Testis (tissue), 2 donors: ENCODE measurements at regions not wholly inside any gene's neighbourhood (a gene's known extent, or its start where the extent isn't known, plus 50 kb on each side); places are given as distances from the start of the nearest gene placed in this dataset.

ENCODE experiments used
- DNase-seq: peaks from one replicate; pipeline ENCODE4 v3.0.0-alpha.2; 2019
- H3K27ac ChIP-seq, 2 donors: fragments of 200-600 bp; sonication (generic); one replicate each; pipeline ENCODE4 v1.5.1; 2019
- H3K27me3 ChIP-seq: fragments of 200-600 bp; sonication (generic); one replicate; pipeline ENCODE4 v1.5.1; 2019
- H3K36me3 ChIP-seq: fragments of 200-600 bp; sonication (generic); one replicate; pipeline ENCODE4 v1.5.1; 2017; ENCODE audit warnings: low read depth; ENCODE audit errors: missing control alignments
- H3K4me1 ChIP-seq: fragments of 200-600 bp; sonication (generic); one replicate; pipeline ENCODE4 v1.5.1; 2019
- H3K4me3 ChIP-seq, 2 donors: fragments of 200-600 bp; sonication (generic); one replicate each; pipeline ENCODE4 v1.5.1; 2017 to 2019
- H3K9me3 ChIP-seq: fragments of 200-600 bp; sonication (generic); one replicate; pipeline ENCODE4 v1.5.1; 2017
- POLR2A ChIP-seq: fragments of 450-650 bp; IDR thresholded peaks from one replicate; pipeline ENCODE4 v1.6.1; 2017; ENCODE audit warnings: antibody characterized with exemption, mild to moderate bottlenecking, moderate library complexity
- WGBS, 2 donors: methylation state at CpG; one replicate each; pipeline ENCODE4 v1.1.5; 2018; 5-methylcytosine and 5-hydroxymethylcytosine counted together
- intact Hi-C: fragments of 100-400 bp; cut with DNase I; formaldehyde crosslinking; loops from one replicate; pipeline ENCODE4 v1.15.1; 2023; ENCODE audit warnings: low total_unique reads
- TF ChIP-seq, protein P1 (sequence below), 3 experiments: fragments of 450-650 bp in 2 of 3; fragments of 200-600 bp in 1 of 3; sonication (generic) in 1 of 3; IDR thresholded peaks; one replicate each; pipeline ENCODE4 v1.5.1; 2016 to 2019; ENCODE audit warnings: antibody characterized with exemption in 3 of 3, mild to moderate bottlenecking in 2 of 3, moderate library complexity in 1 of 3

DNA sequence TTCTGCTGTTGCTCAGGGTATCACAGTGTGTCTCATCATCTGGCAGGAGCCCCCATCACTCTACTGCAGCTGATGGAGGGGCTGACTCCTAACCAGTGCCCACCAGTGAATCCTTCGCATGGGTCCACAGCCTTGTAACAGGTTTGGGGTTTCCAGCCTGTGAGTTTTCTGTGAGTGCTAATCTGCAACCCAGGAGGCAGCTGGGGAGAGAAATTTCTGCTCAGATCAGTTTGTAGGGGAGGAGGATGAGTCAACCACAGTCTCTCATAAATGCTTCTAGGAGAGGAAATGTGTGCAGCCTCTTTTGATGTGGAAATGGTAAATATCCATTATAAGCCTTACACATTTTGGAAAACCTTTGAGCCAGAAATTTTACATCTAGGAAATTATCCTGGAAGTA lies 871.3 kb downstream of the AACS start:
- Histone ChIP-seq H3K36me3 (no peaks in the 10 kb centered on the region), H3K4me1 (no peaks in the 10 kb centered on the region), H3K4me3 (no peak overlapping the region), H3K9me3 (no peaks in the 10 kb centered on the region), H3K27ac (no peak overlapping the region), H3K27me3 (no peaks in the 10 kb centered on the region)
- intact Hi-C loops: no loop called here
- TF ChIP-seq POLR2A: no peak
- TF ChIP-seq, protein P1, sequence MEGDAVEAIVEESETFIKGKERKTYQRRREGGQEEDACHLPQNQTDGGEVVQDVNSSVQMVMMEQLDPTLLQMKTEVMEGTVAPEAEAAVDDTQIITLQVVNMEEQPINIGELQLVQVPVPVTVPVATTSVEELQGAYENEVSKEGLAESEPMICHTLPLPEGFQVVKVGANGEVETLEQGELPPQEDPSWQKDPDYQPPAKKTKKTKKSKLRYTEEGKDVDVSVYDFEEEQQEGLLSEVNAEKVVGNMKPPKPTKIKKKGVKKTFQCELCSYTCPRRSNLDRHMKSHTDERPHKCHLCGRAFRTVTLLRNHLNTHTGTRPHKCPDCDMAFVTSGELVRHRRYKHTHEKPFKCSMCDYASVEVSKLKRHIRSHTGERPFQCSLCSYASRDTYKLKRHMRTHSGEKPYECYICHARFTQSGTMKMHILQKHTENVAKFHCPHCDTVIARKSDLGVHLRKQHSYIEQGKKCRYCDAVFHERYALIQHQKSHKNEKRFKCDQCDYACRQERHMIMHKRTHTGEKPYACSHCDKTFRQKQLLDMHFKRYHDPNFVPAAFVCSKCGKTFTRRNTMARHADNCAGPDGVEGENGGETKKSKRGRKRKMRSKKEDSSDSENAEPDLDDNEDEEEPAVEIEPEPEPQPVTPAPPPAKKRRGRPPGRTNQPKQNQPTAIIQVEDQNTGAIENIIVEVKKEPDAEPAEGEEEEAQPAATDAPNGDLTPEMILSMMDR (IDR thresholded peaks at IDR 0.05): no peak
- DNase-seq: no peak
- WGBS, 2 donors: 100% methylated on average over 1 of the region's 1 CpG; no CpG with 5 or more reads in 1 of the 2 donors

GRCh38 chr12:125944446-125944845 lies 879.2 kb downstream of the AACS start:
- Histone ChIP-seq H3K36me3 (no peaks in the 10 kb centered on the region), H3K4me1 (no peaks in the 10 kb centered on the region), H3K27ac (no peak overlapping the region), H3K27me3 (no peaks in the 10 kb centered on the region), H3K9me3 (no peaks in the 10 kb centered on the region), H3K4me3 (no peak overlapping the region)
- DNase-seq: no peak
- intact Hi-C loops: no loop called here
- TF ChIP-seq, protein P1 (IDR thresholded peaks at IDR 0.05): no peak
- no peak for TF ChIP-seq POLR2A
- 85 to 87% methylated on average over 2 of the region's 2 CpGs for WGBS, 2 donors

DNA sequence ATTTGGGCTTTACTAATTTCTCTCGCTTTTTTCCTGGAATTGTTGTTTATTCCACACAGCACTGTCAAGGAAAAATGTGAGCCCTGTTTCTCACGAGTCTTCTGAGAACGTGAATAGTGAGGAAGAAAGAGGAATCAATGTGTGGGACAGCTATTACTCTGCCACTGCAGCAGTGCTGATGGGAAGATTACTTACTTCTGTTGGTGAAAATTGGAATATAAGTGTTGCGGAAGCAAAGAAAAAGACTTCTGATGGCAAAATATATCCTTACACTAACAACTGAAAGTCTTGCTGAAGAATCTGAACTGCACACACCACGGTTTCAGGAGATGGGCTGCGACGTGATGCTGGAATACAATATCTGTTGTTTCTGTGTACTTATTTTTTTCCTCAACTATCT lies 884.2 kb downstream of the AACS start:
- no peak for DNase-seq
- intact Hi-C loops: no loop called here
- no peaks in the 10 kb centered on the region for H3K36me3 ChIP-seq
- WGBS, 2 donors: 81 to 86% methylated on average over 7 of the region's 7 CpGs
- no peaks in the 10 kb centered on the region for H3K9me3 ChIP-seq
- no peaks in the 10 kb centered on the region for H3K27me3 ChIP-seq
- H3K27ac ChIP-seq: no peak overlapping the region
- H3K4me1 ChIP-seq: no peaks in the 10 kb centered on the region
- TF ChIP-seq, protein P1 (IDR thresholded peaks at IDR 0.05): no peak
- TF ChIP-seq POLR2A: no peak
- H3K4me3 ChIP-seq: no peak overlapping the region

DNA sequence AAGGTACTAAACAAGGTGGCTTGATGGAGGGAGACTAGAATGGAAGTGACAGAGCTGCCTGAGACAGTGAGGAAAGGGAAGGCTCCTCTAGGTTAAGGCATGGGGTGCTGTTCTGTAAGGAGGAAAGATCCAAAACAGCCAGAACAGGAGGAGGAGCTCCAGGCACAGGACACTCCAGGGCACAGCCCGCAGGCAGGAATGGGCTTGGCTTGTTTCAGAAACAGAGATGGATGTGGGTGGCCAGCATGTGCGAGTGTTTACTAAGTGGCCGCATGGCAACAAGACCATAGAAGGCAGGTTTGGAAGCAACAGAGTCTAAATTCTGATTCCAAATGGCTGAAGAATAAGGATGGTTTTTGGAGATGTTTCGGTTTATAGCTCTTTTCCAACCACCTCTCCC lies 889.1 kb downstream of the AACS start:
- Histone ChIP-seq H3K27me3 (no peaks in the 10 kb centered on the region), H3K36me3 (no peaks in the 10 kb centered on the region), H3K27ac (no peak overlapping the region), H3K4me1 (no peaks in the 10 kb centered on the region), H3K9me3 (no peaks in the 10 kb centered on the region), H3K4me3 (no peak overlapping the region)
- TF ChIP-seq, protein P1 (IDR thresholded peaks at IDR 0.05): no peak
- TF ChIP-seq POLR2A: no peak
- 72 to 86% methylated on average over 4 of the region's 4 CpGs for whole genome bisulfite sequencing, 2 donors
- intact Hi-C loops: no loop called here
- DNase-seq: no peak

GRCh38 chr12:125956186-125956585 lies 891.0 kb downstream of the AACS start:
- H3K4me3 ChIP-seq: no peak overlapping the region
- 69 to 79% methylated on average over 7 of the region's 7 CpGs for WGBS, 2 donors
- no peaks in the 10 kb centered on the region for H3K36me3 ChIP-seq
- no peak overlapping the region for H3K27ac ChIP-seq
- H3K4me1 ChIP-seq: no peaks in the 10 kb centered on the region
- H3K9me3 ChIP-seq: no peaks in the 10 kb centered on the region
- no peak for DNase-seq
- no peaks in the 10 kb centered on the region for H3K27me3 ChIP-seq
- intact Hi-C loops: no loop called here
- TF ChIP-seq, protein P1 (IDR thresholded peaks at IDR 0.05): no peak
- TF ChIP-seq POLR2A: no peak
